ENCODE measurements at regions not wholly inside any gene's neighbourhood (a gene's known extent, or its start where the extent isn't known, plus 50 kb on each side); places are given as distances from the start of the nearest gene placed in this dataset.
A peak's percentile ranks its signal among the peaks of the same experiment; 100 is the strongest.

GRCh38 chr11:134640536-134640935 is 228.5 kb upstream of the B3GAT1 start:
- Histone ChIP-seq H3K4me2 (no peak overlapping the region), H4K20me1 (ENCODE audit: insufficient read depth) (no peaks in the 10 kb centered on the region), H3K79me2 (ENCODE audit: low read depth) (no peaks in the 10 kb centered on the region), H3K9me3 (ENCODE audit: insufficient read depth, low read depth) (no peaks in the 10 kb centered on the region), H2AFZ (no peak overlapping the region), H3F3A (ENCODE audit: insufficient read depth, low read depth) (no peaks in the 10 kb centered on the region), H3K4me1 (replicated peaks; ENCODE audit: insufficient read depth) (no peaks in the 10 kb centered on the region), H3K27ac (no peak overlapping the region), H3K4me3 (no peak overlapping the region), H3K36me3 (ENCODE audit: low read depth) (no peaks in the 10 kb centered on the region), H3K9me2 (ENCODE audit: insufficient read depth) (no peaks in the 10 kb centered on the region), H3K27me3 (ENCODE audit: insufficient read depth, low read depth) (peaks cover 97% of the 10 kb centered on the region)
- CTCF ChIA-PET, result no interaction called here
- BruUV-seq (replicated peaks), result no TSS peak
- intact Hi-C loops (cut with micrococcal nuclease; ENCODE audit: unreplicated experiment), result no loop called here
- no peak for DNase-seq
- POLR2A ChIA-PET (ENCODE audit: unreplicated experiment), result no interaction called here
- TF ChIP-seq, protein P1, sequence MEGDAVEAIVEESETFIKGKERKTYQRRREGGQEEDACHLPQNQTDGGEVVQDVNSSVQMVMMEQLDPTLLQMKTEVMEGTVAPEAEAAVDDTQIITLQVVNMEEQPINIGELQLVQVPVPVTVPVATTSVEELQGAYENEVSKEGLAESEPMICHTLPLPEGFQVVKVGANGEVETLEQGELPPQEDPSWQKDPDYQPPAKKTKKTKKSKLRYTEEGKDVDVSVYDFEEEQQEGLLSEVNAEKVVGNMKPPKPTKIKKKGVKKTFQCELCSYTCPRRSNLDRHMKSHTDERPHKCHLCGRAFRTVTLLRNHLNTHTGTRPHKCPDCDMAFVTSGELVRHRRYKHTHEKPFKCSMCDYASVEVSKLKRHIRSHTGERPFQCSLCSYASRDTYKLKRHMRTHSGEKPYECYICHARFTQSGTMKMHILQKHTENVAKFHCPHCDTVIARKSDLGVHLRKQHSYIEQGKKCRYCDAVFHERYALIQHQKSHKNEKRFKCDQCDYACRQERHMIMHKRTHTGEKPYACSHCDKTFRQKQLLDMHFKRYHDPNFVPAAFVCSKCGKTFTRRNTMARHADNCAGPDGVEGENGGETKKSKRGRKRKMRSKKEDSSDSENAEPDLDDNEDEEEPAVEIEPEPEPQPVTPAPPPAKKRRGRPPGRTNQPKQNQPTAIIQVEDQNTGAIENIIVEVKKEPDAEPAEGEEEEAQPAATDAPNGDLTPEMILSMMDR (conservative IDR thresholded peaks at IDR 0.05), result no peak
- TF ChIP-seq EZH2 (IDR thresholded peaks at IDR 0.05; ENCODE audit: low read depth), result no peak

- no peak overlapping the region for H2AFZ ChIP-seq
- no peak overlapping the region for H3K4me3 ChIP-seq
- H3K79me2 ChIP-seq (ENCODE audit: low read depth), result no peaks in the 10 kb centered on the region
- ChIA-PET POLR2A (ENCODE audit: unreplicated experiment) (no interaction called here), CTCF (no interaction called here)
- no peaks in the 10 kb centered on the region for H3K36me3 ChIP-seq (ENCODE audit: low read depth)
- peak in 1 of 2 experiments; percentile 5 for DNase-seq
- H3K9me2 ChIP-seq (ENCODE audit: insufficient read depth), result no peaks in the 10 kb centered on the region
- no TSS peak for BruUV-seq (replicated peaks)
- no peak overlapping the region for H3K4me2 ChIP-seq
- no peaks in the 10 kb centered on the region for H4K20me1 ChIP-seq (ENCODE audit: insufficient read depth)
- intact Hi-C loops (cut with micrococcal nuclease; ENCODE audit: unreplicated experiment), result no loop called here
- H3K27me3 ChIP-seq (ENCODE audit: insufficient read depth, low read depth), result peaks cover 97% of the 10 kb centered on the region
- no peaks in the 10 kb centered on the region for H3F3A ChIP-seq (ENCODE audit: insufficient read depth, low read depth)
- H3K4me1 ChIP-seq (replicated peaks; ENCODE audit: insufficient read depth), result no peaks in the 10 kb centered on the region
- H3K9me3 ChIP-seq (ENCODE audit: insufficient read depth, low read depth), result no peaks in the 10 kb centered on the region
- H3K27ac ChIP-seq, result no peak overlapping the region
- TF ChIP-seq, protein P1 (conservative IDR thresholded peaks at IDR 0.05), result no peak
- no peak for TF ChIP-seq EZH2 (IDR thresholded peaks at IDR 0.05; ENCODE audit: low read depth)
Observed at GRCh38 chr11:134639586-134640330, 227.7 kb upstream of the B3GAT1 start.

DNA sequence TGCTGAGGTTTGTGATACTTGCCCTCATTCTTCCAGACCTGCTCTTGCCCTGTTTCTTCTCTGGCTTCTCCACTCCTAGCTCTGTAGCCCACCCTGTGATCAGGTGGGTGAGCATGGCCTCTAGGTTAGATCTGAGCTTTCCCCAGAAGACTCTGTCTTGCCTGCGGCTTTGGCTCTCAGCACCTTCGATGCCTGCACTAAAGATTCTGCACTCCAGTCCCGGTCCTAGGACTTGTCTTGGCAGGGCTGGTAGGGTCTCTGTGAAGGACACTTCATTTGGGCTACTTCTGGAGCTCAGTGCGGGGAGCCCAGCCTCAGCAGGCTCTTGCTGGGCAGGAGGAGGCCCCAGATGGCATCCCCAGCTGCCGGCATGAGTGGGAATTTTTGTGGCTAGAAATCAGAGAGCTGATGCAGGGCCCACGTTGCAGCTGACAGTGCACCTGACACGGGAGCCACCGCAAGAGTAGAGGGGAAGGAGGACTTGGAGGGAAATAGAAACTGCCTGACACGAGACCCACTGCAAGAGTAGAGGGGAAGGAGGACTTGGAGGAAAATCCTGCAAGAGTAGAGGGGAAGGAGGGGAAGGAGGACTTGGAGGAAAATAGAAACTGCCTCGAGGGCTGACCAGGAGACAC is 226.9 kb upstream of the B3GAT1 start:
- TF ChIP-seq, protein P1 (conservative IDR thresholded peaks at IDR 0.05), result no peak
- TF ChIP-seq EZH2 (IDR thresholded peaks at IDR 0.05; ENCODE audit: low read depth), result no peak
- no peaks in the 10 kb centered on the region for H3K36me3 ChIP-seq (ENCODE audit: low read depth)
- no TSS peak for BruUV-seq (replicated peaks)
- no peaks in the 10 kb centered on the region for H4K20me1 ChIP-seq (ENCODE audit: insufficient read depth)
- POLR2A ChIA-PET (ENCODE audit: unreplicated experiment), result no interaction called here
- no peak overlapping the region for H3K4me2 ChIP-seq
- H3K4me3 ChIP-seq, result no peak overlapping the region
- no peaks in the 10 kb centered on the region for H3K9me2 ChIP-seq (ENCODE audit: insufficient read depth)
- intact Hi-C loops (cut with micrococcal nuclease; ENCODE audit: unreplicated experiment), result no loop called here
- no peaks in the 10 kb centered on the region for H3K9me3 ChIP-seq (ENCODE audit: insufficient read depth, low read depth)
- peaks cover 97% of the 10 kb centered on the region for H3K27me3 ChIP-seq (ENCODE audit: insufficient read depth, low read depth)
- no peak overlapping the region for H3K27ac ChIP-seq
- no peak for DNase-seq
- no peak overlapping the region for H2AFZ ChIP-seq
- CTCF ChIA-PET, result no interaction called here
- H3K4me1 ChIP-seq (replicated peaks; ENCODE audit: insufficient read depth), result no peaks in the 10 kb centered on the region
- no peaks in the 10 kb centered on the region for H3F3A ChIP-seq (ENCODE audit: insufficient read depth, low read depth)
- no peaks in the 10 kb centered on the region for H3K79me2 ChIP-seq (ENCODE audit: low read depth)
